ENCODE measurements at regions not wholly inside any gene's neighbourhood (a gene's known extent, or its start where the extent isn't known, plus 50 kb on each side); places are given as distances from the start of the nearest gene placed in this dataset.

GRCh38 chr5:20370061-20370460, 382.1 kb upstream of the CDH18 start:
- H3K27ac ChIP-seq (ENCODE audit: control insufficient read depth, insufficient read depth, low read length), result no peak overlapping the region
- no peaks in the 10 kb centered on the region for H3K79me2 ChIP-seq (ENCODE audit: control insufficient read depth, insufficient read depth, low read length)
- H3K4me1 ChIP-seq (ENCODE audit: control insufficient read depth, extremely low read depth, insufficient read depth, low read length), result no peaks in the 10 kb centered on the region
- H3K4me2 ChIP-seq (ENCODE audit: control insufficient read depth, extremely low read depth, insufficient read depth, low read depth, low read length), result no peak overlapping the region
- no peaks in the 10 kb centered on the region for H3K9me1 ChIP-seq (ENCODE audit: control insufficient read depth, extremely low read depth, insufficient read depth, low read length)
- no peak overlapping the region for H2AFZ ChIP-seq (ENCODE audit: control insufficient read depth, low read length)
- no peaks in the 10 kb centered on the region for H3K9me3 ChIP-seq (ENCODE audit: control insufficient read depth, low read depth, low read length)
- H3K9ac ChIP-seq (ENCODE audit: control insufficient read depth, extremely low read depth, insufficient read depth, low read length), result no peak overlapping the region
- TF ChIP-seq CTCF (optimal IDR thresholded peaks at IDR 0.05 in 1 of 3, IDR thresholded peaks at IDR 0.05 in 1 of 3, conservative IDR thresholded peaks at IDR 0.05 in 1 of 3; ENCODE audit: extremely low read depth in 1 of 3, insufficient read depth in 2 of 3, low read length in 3 of 3), result no peak
- no peak for TF ChIP-seq EZH2 (IDR thresholded peaks at IDR 0.05; ENCODE audit: low read length)
- H3K36me3 ChIP-seq (ENCODE audit: control insufficient read depth in 2 of 2, extremely low read depth in 1 of 2, insufficient read depth in 2 of 2, low read length in 2 of 2), result no peaks in the 10 kb centered on the region
- FAIRE-seq (no peak), DNase-seq (ENCODE audit: low read depth, low spot score) (no peak)
- H4K20me1 ChIP-seq (ENCODE audit: control insufficient read depth, extremely low read depth, insufficient read depth, low read length), result no peaks in the 10 kb centered on the region
- no peaks in the 10 kb centered on the region for H3K27me3 ChIP-seq (ENCODE audit: control insufficient read depth, extremely low read depth, insufficient read depth, low read length)
- H3K4me3 ChIP-seq (ENCODE audit: control insufficient read depth in 2 of 3, extremely low read depth in 1 of 3, insufficient read depth in 2 of 3, low read depth in 1 of 3, low read length in 3 of 3), result no peak overlapping the region
- dilution Hi-C loops (cut with MboI; ENCODE audit: extremely low pct_ligation_motif_present, low sequenced_read_pairs), result no loop called here

DNA sequence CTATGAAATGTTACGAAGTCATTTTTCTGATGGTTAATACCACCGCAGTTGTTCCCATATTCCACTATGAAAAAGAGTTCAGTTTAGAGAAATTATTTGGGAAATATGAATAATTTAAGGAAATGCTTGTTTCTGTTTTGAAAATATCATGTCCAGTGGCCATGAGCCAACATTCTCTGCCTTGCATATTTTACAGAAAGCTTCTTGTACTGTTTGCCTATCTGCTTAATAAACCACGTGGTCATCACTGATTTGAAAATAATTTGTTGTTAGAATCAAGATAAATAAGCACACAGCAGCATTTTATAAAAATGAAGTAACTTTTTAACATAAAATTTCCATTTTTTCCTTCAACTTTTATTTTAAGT, 381.5 kb upstream of the CDH18 start:
- dilution Hi-C loops (cut with MboI; ENCODE audit: extremely low pct_ligation_motif_present, low sequenced_read_pairs), result no loop called here
- DNase-seq (ENCODE audit: low read depth, low spot score) (no peak), FAIRE-seq (no peak)
- H3K79me2 ChIP-seq (ENCODE audit: control insufficient read depth, insufficient read depth, low read length), result no peaks in the 10 kb centered on the region
- H3K4me1 ChIP-seq (ENCODE audit: control insufficient read depth, extremely low read depth, insufficient read depth, low read length), result no peaks in the 10 kb centered on the region
- no peak overlapping the region for H3K9ac ChIP-seq (ENCODE audit: control insufficient read depth, extremely low read depth, insufficient read depth, low read length)
- H2AFZ ChIP-seq (ENCODE audit: control insufficient read depth, low read length), result no peak overlapping the region
- H3K36me3 ChIP-seq (ENCODE audit: control insufficient read depth in 2 of 2, extremely low read depth in 1 of 2, insufficient read depth in 2 of 2, low read length in 2 of 2), result no peaks in the 10 kb centered on the region
- H4K20me1 ChIP-seq (ENCODE audit: control insufficient read depth, extremely low read depth, insufficient read depth, low read length), result no peaks in the 10 kb centered on the region
- no peaks in the 10 kb centered on the region for H3K9me1 ChIP-seq (ENCODE audit: control insufficient read depth, extremely low read depth, insufficient read depth, low read length)
- no peaks in the 10 kb centered on the region for H3K27me3 ChIP-seq (ENCODE audit: control insufficient read depth, extremely low read depth, insufficient read depth, low read length)
- no peaks in the 10 kb centered on the region for H3K9me3 ChIP-seq (ENCODE audit: control insufficient read depth, low read depth, low read length)
- H3K4me3 ChIP-seq (ENCODE audit: control insufficient read depth in 2 of 3, extremely low read depth in 1 of 3, insufficient read depth in 2 of 3, low read depth in 1 of 3, low read length in 3 of 3), result no peak overlapping the region
- no peak overlapping the region for H3K27ac ChIP-seq (ENCODE audit: control insufficient read depth, insufficient read depth, low read length)
- no peak overlapping the region for H3K4me2 ChIP-seq (ENCODE audit: control insufficient read depth, extremely low read depth, insufficient read depth, low read depth, low read length)
- TF ChIP-seq CTCF (optimal IDR thresholded peaks at IDR 0.05 in 1 of 3, IDR thresholded peaks at IDR 0.05 in 1 of 3, conservative IDR thresholded peaks at IDR 0.05 in 1 of 3; ENCODE audit: extremely low read depth in 1 of 3, insufficient read depth in 2 of 3, low read length in 3 of 3) (no peak), EZH2 (IDR thresholded peaks at IDR 0.05; ENCODE audit: low read length) (no peak)
